Globus pallidus (tissue), 1 donor: ENCODE measurements at regions not wholly inside any gene's neighbourhood (a gene's known extent, or its start where the extent isn't known, plus 50 kb on each side); places are given as distances from the start of the nearest gene placed in this dataset.
"Not testable (repeated sequence)": the region's sequence is repeated elsewhere in the genome, so short reads cannot be mapped to it uniquely, and the experiment has no call there.

Source experiments
- DNase-seq: peaks from one replicate; pipeline ENCODE4 v3.0.0-alpha.2; 2015; ENCODE audit warnings: low spot score

DNA sequence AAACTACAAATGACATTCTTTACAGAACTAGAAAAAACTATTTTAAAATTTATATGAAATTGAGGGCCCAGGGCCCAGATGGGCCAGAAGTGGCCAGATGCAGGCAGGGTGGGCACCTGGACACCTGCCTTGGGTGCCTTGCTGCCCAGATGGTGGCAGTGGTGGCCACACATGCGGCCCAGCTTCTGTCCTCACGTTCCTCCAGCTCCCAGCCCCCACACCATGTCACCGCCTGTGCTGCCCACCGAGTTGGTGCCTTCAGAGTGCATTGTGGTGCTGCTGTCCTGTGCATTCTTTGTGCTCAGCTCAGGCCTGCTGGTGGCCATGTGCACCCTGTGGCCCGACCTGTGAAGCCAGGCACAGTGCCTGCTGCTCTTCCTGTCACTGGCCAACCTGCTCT, 216.8 kb upstream of the CXADR start:
- DNase-seq = no peak

DNA sequence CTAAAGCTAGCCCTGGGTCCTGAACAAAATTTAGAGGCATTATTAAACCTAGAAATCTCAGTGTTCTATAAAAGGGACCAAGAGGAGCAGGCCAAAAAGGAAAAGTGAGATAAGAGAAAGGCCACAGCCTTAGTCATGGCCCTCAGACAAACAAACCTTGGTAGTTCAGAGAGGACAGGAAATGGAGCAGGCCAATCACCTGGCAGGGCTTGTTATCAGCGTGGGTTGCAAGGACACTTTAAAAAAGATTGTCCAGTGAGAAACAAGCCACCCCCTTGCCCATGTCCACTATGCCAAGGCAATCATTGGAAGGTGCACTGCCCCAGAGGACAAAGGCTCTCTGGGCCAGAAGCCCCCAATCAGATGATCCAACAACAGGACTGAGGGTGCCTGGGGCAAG, 213.3 kb upstream of the CXADR start:
- DNase-seq = not testable (repeated sequence)

DNA sequence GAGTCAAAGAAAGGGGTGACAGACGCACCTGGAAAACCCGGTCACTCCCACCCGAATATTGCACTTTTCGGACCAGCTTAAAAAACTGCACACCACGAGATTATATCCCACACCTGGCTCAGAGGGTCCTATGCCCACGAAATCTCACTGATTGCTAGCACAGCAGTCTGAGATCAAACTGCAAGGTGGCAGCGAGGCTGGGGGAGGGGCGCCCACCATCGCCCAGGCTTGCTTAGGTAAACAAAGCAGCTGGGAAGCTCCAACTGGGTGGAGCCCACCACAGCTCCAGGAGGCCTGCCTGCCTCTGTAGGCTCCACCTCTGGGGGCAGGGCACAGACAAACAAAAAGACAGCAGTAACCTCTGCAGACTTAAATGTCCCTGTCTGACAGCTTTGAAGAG, 185.1 kb upstream of the CXADR start:
- DNase-seq = not testable (repeated sequence)

DNA sequence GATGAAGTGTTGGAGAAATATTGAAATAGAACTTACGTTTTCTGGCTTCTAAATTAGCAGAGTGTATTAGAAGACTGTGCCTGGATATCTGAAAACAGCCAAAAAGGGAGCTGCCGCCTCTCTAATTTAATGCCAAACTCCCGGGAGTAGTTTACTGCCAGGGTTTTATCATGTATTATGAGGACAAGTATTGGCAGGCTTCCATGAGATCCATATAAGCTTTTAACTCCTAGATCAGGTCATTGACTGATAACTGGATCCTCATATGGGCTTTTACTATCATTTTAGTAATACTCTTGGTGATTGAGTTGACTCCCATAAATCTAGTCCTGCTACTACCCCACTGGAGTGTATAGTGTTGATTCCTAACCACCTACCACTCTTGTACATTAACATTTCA, 178.4 kb upstream of the CXADR start:
- DNase-seq = no peak

DNA sequence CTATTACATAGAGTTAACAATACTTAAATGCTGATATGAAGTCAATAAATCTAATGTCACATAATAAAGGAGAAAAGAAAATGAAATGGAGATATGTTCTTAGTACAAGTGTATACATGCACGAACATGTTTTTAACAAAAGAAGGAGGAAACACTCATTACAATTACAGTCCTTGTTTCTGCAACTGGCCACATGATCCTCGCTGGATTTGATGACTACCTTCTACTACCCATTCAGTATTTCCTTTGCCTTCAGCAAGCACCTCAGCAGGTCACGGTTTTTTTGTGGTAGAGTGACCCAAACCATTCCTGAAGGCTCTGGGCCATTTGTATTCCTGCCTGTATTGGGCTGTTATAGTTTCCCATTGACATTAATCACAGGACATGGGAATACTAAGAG, 172.8 kb upstream of the CXADR start:
- DNase-seq = no peak

DNA sequence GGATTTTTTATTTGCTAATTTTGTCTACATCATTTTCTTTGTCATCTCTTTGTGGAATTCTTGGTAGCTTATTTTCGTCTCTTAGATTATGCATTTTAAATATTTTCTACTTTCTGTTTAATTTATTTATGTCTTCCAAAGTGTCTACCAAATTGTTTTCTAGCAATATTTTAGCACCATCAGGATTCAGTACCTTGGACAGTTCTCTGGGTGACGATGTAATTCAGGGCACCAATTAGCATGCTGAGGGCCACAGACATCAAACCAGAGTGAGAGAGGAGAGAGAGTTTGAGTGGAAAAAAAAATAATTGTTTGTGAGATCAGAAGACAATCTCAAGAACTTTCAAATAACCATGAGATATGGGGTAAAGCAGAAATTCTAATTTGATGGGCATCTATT, 169.8 kb upstream of the CXADR start:
- no peak for DNase-seq

DNA sequence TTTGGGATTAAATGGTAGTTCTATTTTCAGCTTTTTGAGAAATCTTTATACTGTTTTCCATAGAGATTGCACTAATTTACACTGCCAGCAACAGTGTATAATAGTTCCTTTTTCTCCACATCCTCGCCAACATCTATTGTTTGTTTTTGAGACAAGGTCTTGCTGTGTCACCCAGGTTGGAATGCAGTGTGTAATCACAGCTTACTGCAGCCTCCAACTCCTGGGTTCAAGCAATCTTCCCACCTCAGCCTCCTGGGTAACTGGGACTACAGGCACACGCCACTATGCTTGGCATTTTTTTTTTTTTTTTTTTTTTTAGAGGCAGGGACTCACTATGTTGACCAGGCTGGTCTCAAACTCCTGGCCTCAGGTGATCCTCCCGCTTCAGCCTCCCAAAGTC, 164.5 kb upstream of the CXADR start:
- DNase-seq = no peak

DNA sequence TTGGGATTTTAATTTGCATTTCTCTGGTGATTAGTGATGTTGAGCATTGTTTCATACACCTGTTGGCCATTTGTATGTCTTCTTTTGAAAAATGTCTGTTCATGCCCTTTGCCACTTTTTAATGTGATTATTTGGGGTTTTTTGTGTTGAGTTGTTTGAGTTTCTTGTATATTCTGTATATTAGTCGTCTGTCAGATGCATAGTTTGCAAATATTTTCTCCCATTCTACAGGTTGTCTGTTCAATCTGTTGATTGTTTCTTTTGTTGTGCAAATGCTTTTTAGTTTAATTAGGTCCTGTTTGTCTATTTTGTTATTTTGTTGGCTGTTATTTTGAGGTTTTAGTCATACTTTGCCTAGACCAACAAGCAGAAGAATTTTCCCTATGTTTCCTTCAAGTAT, 164.0 kb upstream of the CXADR start:
- DNase-seq = no peak

DNA sequence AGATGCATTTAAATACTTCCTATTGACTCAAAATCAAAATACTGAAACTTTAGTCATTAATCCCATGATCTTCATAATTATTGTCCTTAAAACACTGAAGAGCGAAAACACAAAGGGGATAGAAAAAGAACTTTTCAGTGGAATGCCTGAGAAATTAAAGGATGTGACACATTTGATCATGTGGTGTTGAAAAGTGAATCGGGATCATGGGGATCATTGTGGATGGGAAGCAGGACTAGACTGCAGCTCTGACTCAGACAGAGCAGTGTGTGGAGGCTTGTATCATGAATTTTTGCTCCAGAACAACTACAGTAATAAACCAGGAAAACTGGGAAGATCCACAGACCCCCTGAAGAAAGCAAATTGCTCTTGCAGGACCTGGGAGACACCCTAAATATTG, 161.1 kb upstream of the CXADR start:
- no peak for DNase-seq

DNA sequence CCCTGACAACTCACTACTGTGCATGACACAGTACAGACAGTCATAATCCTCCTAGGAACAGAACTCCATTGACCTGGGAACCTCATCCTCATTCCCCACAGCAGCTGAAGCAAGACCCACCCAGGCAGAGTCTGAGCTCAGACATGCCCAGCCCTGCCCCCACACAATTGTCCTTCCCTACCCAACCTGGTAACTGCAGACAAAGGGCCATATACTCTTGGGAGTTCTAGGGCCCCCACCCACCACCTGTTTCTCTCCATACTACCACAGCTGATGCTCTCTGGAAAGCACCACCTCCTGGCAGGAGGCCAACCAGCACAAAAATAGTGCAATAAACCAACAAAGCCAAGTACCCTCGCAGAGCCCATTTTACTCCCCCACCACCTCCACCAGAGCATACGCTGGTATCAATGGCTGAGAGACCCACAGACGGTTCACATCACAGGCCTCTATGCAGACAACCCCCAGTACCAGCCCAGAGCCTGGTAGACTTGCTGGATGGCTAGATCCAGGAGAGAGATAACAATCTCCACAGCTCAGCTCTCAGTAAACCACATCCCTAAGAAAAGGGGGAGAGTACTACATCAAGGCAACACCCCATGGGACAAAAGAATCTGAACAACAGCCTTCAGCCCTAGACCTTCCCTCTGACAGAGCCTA, 159.7 kb upstream of the CXADR start:
- DNase-seq = no peak

DNA sequence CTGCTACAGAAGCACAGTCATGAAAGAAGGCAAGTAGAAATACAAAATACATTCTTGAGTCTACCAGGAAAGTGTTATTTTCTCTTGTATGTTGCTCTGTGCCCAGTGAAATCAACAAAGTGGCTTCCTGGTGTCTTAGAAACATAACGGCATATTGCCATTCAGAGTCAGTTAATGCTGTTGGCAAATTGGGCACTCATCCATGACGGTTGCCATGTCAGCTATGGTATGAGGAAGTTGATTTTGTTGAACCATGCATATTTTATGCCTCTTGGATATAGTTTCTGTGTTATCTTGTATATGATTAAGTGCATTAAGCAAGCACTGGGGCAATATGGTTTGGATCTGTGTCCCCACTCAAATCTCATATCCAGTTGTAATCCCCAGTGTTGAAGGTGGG, 153.1 kb upstream of the CXADR start:
- DNase-seq = no peak

DNA sequence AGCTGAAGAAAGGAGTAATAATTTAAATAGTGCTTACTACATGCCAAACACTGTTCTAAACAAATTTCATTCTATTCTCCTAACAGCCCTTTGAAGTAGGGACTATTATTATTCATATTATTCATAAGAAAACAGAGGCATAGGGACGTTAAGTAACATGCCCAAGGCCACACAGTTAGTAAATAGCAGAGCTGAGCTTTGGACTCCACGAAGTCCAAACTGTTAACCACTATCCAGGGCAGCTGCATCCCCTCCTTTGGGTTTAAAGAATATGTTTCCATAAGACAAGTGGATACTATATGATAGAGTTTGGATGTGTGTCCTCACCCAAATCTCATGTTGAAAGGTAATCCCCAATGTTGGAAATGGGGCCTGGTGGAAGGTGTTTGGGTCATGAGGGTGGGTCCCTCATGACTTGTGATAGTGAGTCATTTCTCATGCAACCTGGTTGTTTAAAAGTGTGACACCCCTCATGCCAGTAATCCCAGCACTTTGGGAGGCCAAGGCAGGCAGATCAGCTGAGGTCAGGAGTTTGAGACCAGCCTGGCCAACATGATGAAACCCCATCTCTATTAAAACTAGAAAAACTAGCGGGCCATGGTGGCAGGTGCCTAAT, 144.0 kb upstream of the CXADR start:
- DNase-seq = no peak

DNA sequence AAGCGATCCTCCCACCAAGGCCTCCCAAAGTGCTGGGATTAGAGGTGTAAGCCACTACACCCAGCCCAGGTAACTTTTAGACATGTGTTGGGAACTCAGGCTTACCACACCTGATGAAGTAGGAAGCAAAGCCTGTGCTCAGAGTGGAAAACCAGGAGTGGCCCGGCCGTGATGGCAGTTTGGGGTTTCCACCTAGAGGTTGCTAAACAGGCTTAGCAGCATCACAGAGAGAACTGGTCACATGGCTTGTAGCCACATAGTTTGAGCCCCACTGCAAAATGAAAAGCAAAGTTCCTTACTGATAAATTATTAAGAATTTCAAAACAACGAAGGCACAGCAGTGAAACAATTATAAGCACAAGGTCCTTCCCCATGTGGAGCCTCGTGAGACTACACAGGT, 142.6 kb upstream of the CXADR start:
- no peak for DNase-seq

DNA sequence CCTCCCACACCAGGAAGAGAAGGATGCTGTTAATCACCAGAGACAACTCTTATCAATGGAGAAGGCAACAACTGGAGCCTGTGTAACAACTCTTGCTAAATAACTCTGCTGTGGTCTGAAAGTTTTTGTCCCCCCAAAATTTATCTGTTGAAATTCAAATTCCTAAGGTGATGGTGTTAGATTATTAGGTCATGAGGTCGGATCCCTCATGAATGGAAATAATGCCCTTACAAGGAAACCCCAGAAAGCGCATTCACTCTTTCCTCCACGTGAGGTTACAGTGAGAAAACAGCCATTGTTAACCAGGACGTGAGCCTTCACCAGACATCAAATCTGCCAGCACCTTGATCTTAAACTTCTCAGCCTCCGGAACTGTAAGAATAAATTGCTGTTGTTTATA, 141.9 kb upstream of the CXADR start:
- DNase-seq = no peak

DNA sequence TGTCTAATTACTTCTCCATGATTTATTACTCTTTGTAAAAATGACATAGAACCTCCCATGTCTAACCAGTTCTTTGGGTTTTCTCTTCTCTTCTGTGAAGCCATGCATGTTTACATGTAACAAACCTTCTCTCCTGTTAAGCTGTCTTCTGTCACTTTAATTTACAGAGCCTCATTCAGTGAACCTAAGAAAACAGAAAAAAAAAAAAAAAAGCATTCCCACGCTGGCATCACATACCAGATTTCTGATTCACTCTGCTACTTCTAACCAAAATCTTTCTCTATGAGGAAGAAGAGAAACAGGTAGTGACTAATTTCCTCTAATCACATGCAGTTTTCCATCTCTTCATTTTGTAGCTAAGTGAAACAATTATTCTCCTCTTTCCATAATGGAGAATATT, 141.4 kb upstream of the CXADR start:
- no peak for DNase-seq

DNA sequence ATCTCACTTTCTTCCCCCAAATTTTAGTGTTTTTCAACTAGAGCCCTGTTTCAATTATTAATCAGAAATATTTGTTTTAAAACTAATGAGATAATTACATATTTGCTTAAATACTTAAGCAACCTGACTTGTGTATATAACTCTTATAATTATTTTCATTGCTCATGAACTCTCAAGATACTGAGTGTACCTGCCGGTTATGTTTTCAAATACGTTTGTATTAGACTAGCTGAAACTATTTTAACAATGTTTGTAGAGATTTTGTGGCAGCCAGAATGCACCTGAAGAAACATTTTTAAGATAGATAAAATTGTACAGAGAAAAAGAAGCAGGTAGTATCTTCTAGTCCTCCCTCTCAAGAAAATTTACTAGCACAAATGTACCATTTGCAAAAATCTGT, 140.6 kb upstream of the CXADR start:
- DNase-seq = no peak

DNA sequence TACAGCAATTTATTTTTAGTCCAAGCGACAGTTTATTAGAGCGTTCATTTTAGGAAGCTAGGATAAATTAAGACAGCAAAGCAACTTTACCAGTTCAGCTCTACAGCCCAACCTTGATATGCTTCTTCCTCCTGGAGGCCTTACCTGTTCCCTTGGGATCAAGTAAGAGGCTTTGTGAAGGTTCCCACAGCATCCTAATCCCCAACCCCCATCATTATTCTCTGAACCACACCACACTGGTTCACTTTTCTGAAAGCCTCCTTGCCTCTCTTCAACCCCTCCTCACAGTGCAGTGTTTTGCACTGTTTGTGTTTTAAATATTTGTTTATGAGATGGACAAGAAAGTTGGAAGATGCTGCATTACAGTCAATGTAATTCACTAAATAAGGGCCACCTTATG, 126.3 kb upstream of the CXADR start:
- no peak for DNase-seq

DNA sequence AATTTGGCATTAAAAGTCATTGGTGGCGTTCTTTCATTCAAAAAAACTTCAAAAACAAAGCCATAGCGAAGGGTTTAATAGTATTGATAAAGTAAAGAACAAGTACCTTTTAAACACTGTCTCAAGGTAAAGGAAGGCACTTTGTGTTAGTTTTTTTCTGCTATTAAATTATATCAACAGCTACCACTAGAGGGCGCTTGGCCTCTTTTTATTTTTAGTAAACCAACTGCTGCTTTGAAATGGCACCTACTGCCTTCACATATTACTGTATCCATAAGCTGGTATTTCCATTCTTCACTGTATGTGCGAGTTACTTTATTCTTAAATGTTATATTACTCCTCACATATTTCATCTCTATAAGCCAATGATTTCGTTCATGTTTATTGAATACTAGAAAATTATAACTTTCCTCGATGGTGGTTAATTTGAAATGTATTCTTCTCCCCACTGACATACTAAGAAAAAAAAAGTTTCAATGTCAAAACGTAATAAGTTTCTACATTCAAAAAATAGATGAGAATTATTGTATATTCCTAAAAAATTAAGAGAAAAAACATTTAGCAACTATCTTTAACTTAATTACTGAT, 125.7 kb upstream of the CXADR start:
- DNase-seq = peak; percentile 84

DNA sequence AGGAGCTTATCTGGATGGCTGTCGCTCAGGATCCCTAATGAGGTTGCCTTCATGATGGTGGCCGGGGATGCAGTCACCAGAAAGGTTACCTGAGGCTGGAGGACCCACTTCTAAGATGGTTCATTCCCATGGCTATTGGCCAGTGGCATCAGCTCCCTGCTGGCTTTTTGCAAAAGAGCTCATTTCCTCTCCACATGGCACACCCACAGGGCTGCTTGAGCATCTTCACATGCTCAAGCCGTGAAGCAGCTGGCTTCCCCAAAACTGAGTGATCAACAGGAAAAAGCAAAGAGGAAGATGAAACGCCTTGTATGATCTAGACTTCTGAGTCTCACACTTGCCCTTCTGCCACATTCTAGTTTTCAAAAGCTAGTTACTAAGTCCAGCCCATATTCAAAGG, 124.6 kb upstream of the CXADR start:
- peak; percentile 69 for DNase-seq

DNA sequence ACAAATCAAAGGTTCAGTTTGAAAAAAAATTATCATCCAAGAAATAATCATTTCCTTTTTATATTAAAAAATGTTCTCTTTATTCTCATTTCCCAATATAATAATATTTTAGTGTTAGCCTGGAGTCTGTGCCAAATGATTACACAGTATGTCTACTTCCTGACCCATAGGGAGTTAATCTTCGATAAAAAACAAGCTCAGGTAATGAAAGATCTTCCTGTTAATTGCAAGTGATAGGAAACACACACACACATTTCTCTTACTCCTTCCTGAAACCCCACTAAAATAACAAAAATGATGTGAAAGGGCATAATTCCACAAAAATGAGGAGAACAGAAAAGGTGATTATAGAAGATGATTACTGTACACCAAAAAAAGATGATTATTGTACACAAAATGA, 123.5 kb upstream of the CXADR start:
- no peak for DNase-seq

DNA sequence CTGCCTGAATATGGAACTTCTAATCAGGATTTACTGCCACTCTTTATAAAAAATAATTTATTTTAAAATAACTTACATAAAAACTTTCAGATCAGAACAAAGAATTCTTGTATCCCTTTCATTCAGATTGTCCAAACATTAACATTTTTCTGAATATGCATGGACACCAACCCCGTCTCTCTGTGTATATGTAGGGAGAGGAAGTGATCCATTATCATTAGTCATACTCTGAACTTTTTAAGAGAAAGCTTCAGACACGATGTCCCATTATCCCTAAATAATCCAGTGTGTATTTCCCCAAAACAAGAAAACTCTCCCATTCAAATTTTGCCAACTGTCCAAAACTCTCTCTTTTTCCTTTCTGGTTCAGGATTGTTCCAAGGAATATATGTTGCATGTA, 122.3 kb upstream of the CXADR start:
- no peak for DNase-seq

DNA sequence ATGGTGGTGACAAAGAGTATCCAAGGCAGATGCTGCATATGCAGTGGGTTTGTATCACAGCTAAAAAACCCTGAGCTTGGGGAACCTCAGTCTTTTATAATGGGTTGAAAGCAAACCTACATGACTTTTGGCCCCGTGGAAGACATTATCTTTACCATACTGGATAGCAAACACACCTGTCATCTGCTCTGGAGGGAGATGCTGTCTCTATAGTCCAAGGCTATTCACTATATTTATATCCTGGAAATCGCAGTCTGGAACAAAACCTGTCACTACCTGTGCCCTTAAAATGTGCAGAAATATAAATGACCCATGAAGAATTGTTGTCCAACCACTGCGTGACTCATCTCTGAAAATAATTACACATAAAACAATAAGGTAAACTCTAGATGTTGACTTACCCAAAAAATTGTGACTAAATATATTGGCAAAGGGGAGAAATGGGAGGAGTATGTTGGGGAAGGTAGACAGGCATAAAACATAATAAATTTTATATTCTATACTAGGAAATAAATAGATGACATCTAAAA, 121.0 kb upstream of the CXADR start:
- no peak for DNase-seq

DNA sequence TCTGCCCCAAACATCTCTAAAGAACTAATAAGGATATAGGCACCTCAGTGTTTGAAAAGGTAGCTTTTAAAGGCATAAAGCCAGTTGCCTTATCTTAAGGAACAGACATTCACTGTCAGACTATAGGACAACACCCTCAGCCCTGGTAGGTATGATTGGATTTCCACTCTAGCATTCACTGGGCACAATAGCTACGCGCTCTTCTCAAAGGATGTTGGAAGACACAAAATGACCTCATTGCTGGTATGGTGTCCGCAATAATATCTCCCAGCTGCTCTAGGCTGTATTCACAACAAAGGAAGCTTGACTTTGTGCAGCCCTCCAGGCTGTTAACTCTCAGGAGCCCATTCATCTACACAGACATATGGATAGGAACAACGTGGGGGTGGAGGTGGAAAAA, 119.4 kb upstream of the CXADR start:
- no peak for DNase-seq

DNA sequence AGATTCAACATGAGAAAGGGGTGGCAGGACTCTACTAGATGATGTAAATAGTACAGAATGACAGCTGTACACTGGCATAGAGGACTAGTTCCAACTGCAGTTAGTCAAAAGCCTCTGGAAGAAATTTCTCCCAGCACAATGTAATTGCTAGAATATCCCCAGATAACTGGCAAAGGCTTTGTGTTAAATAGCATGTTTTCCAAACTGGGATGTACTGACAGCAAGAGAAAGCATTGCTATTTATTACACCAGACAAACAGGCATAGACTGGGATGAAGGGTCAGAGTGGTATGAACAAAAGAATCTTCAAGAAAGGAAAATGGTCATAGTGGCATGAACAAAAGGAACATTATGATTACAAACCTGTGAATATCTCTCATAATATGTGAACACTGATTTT, 115.9 kb upstream of the CXADR start:
- no peak for DNase-seq
